ENCODE measurements at regions not wholly inside any gene's neighbourhood (a gene's known extent, or its start where the extent isn't known, plus 50 kb on each side); places are given as distances from the start of the nearest gene placed in this dataset.

GRCh38 chr2:223226264-223226663, 174.3 kb downstream of the KCNE4 start:
- TF ChIP-seq CTCF (IDR thresholded peaks at IDR 0.05; ENCODE audit: control insufficient read depth, insufficient read depth, low read depth, low read length, missing control alignments): no peak
- H3K4me3 ChIP-seq (ENCODE audit: control insufficient read depth, low read depth, low read length): no peak overlapping the region
- no peak for DNase-seq (ENCODE audit: low read depth)

- no peak overlapping the region for H3K4me3 ChIP-seq (ENCODE audit: control insufficient read depth, low read depth, low read length)
- no peak for TF ChIP-seq CTCF (IDR thresholded peaks at IDR 0.05; ENCODE audit: control insufficient read depth, insufficient read depth, low read depth, low read length, missing control alignments)
- DNase-seq (ENCODE audit: low read depth): no peak
These were observed 175.3 kb downstream of the KCNE4 start for GRCh38 chr2:223227338-223227737.

GRCh38 chr2:223228871-223229270, 176.9 kb downstream of the KCNE4 start:
- DNase-seq (ENCODE audit: low read depth): no peak
- no peak overlapping the region for H3K4me3 ChIP-seq (ENCODE audit: control insufficient read depth, low read depth, low read length)
- TF ChIP-seq CTCF (IDR thresholded peaks at IDR 0.05; ENCODE audit: control insufficient read depth, insufficient read depth, low read depth, low read length, missing control alignments): no peak

GRCh38 chr2:223230352-223230751, 178.4 kb downstream of the KCNE4 start:
- no peak overlapping the region for H3K4me3 ChIP-seq (ENCODE audit: control insufficient read depth, low read depth, low read length)
- TF ChIP-seq CTCF (IDR thresholded peaks at IDR 0.05; ENCODE audit: control insufficient read depth, insufficient read depth, low read depth, low read length, missing control alignments): no peak
- DNase-seq (ENCODE audit: low read depth): no peak

GRCh38 chr2:223232285-223232684, 180.3 kb downstream of the KCNE4 start:
- TF ChIP-seq CTCF (IDR thresholded peaks at IDR 0.05; ENCODE audit: control insufficient read depth, insufficient read depth, low read depth, low read length, missing control alignments): no peak
- no peak overlapping the region for H3K4me3 ChIP-seq (ENCODE audit: control insufficient read depth, low read depth, low read length)
- DNase-seq (ENCODE audit: low read depth): no peak

GRCh38 chr2:223232896-223233295, 180.9 kb downstream of the KCNE4 start:
- no peak overlapping the region for H3K4me3 ChIP-seq (ENCODE audit: control insufficient read depth, low read depth, low read length)
- TF ChIP-seq CTCF (IDR thresholded peaks at IDR 0.05; ENCODE audit: control insufficient read depth, insufficient read depth, low read depth, low read length, missing control alignments): no peak
- no peak for DNase-seq (ENCODE audit: low read depth)

- no peak for TF ChIP-seq CTCF (IDR thresholded peaks at IDR 0.05; ENCODE audit: control insufficient read depth, insufficient read depth, low read depth, low read length, missing control alignments)
- DNase-seq (ENCODE audit: low read depth): no peak
- H3K4me3 ChIP-seq (ENCODE audit: control insufficient read depth, low read depth, low read length): no peak overlapping the region
These were observed 184.0 kb downstream of the KCNE4 start for GRCh38 chr2:223235986-223236385.

Measured in AG09309 (cell line).